GM23338 (cell line): ENCODE measurements at regions not wholly inside any gene's neighbourhood (a gene's known extent, or its start where the extent isn't known, plus 50 kb on each side); places are given as distances from the start of the nearest gene placed in this dataset.

Source experiments
- ATAC-seq: fragments of 200-7000 bp; cut with Tn5 transposase; 3 replicates; pipeline ENCODE4 v1.9.1; 2020
- DNase-seq: peaks from one replicate; pipeline ENCODE4 v3.0.0-alpha.2; 2015; ENCODE audit warnings: low spot score
- H2AFZ ChIP-seq: fragments of 200-600 bp; sonication (generic); 2 replicates; pipeline ENCODE4 v1.8.0; 2016; ENCODE audit warnings: antibody characterized with exemption, mild to moderate bottlenecking, moderate library complexity
- H3F3A ChIP-seq: fragments of 200-600 bp; sonication (generic); replicated peaks from 2 replicates; pipeline ENCODE4 v1.8.0; 2017; ENCODE audit warnings: antibody characterized with exemption, mixed run types, low read depth
- H3K27ac ChIP-seq: fragments of 200-600 bp; sonication (generic); 2 replicates; pipeline ENCODE4 v1.6.1; 2016; ENCODE audit warnings: low read depth
- H3K27me3 ChIP-seq: fragments of 200-600 bp; sonication (generic); 2 replicates; pipeline ENCODE4 v1.8.0; 2016; ENCODE audit warnings: mild to moderate bottlenecking, mixed run types, moderate library complexity; ENCODE audit not compliant: insufficient read depth
- H3K36me3 ChIP-seq: fragments of 200-600 bp; sonication (generic); 2 replicates; pipeline ENCODE4 v1.8.0; 2016; ENCODE audit warnings: mild to moderate bottlenecking; ENCODE audit not compliant: insufficient read depth
- H3K4me1 ChIP-seq: fragments of 200-600 bp; sonication (generic); 2 replicates; pipeline ENCODE4 v1.8.0; 2016; ENCODE audit warnings: mild to moderate bottlenecking, moderate library complexity; ENCODE audit not compliant: insufficient read depth
- H3K4me2 ChIP-seq: fragments of 200-600 bp; sonication (generic); 2 replicates; pipeline ENCODE4 v1.7.1; 2017; ENCODE audit warnings: mixed run types
- H3K4me3 ChIP-seq: fragments of 200-600 bp; sonication (generic); 2 replicates; pipeline ENCODE4 v1.6.1; 2016; ENCODE audit warnings: mixed run types
- H3K79me2 ChIP-seq: fragments of 200-600 bp; sonication (generic); replicated peaks from 2 replicates; pipeline ENCODE4 v1.8.0; 2017; ENCODE audit warnings: mild to moderate bottlenecking; ENCODE audit not compliant: insufficient read depth
- H3K9me2 ChIP-seq: fragments of 200-600 bp; sonication (generic); 2 replicates; pipeline ENCODE4 v1.8.0; 2017; ENCODE audit not compliant: insufficient read depth
- H4K20me1 ChIP-seq: fragments of 200-600 bp; sonication (generic); replicated peaks from 2 replicates; pipeline ENCODE4 v1.8.0; 2017; ENCODE audit warnings: mild to moderate bottlenecking; ENCODE audit not compliant: insufficient read depth
- H3K27ac Mint-ChIP-seq: 2 replicates; pipeline ENCODE4 v1.8.0; 2020; ENCODE audit warnings: inconsistent platforms, mild to moderate bottlenecking, moderate library complexity, mixed read lengths
- H3K27me3 Mint-ChIP-seq: 3 replicates; pipeline ENCODE4 v1.8.0; 2022; ENCODE audit warnings: low read depth, mild to moderate bottlenecking, moderate library complexity, mixed read lengths, inconsistent platforms; ENCODE audit not compliant: insufficient read depth, poor library complexity
- H3K36me3 Mint-ChIP-seq: 3 replicates; pipeline ENCODE4 v1.8.0; 2021; ENCODE audit warnings: low read depth, mild to moderate bottlenecking, inconsistent platforms, moderate library complexity, mixed read lengths
- H3K4me1 Mint-ChIP-seq: 3 replicates; pipeline ENCODE4 v1.8.0; 2020; ENCODE audit warnings: mild to moderate bottlenecking, inconsistent platforms, mixed read lengths
- H3K4me3 Mint-ChIP-seq: 3 replicates; pipeline ENCODE4 v1.8.0; 2021; ENCODE audit warnings: moderate library complexity, mild to moderate bottlenecking, inconsistent platforms, mixed read lengths
- H3K9me3 Mint-ChIP-seq: 3 replicates; pipeline ENCODE4 v1.8.0; 2020; ENCODE audit warnings: moderate library complexity, mild to moderate bottlenecking, inconsistent platforms, mixed read lengths
- CREB1 ChIP-seq: fragments of 250-450 bp; sonication (Bioruptor Pico); IDR thresholded peaks from 2 replicates; pipeline ENCODE4 v1.5.0; 2020; ENCODE audit warnings: low read depth, mild to moderate bottlenecking, moderate library complexity
- CTCF ChIP-seq, 2 experiments: fragments of 200-600 bp in 1 of 2; sonication (generic) in 1 of 2; conservative IDR thresholded peaks; 2 replicates each; pipeline versions ENCODE4 v1.5.1 to v1.6.1; 2016 to 2017; ENCODE audit warnings: antibody characterized with exemption in 2 of 2, low read depth in 2 of 2, mild to moderate bottlenecking in 2 of 2, moderate library complexity in 1 of 2
- EZH2 ChIP-seq: fragments of 200-600 bp; sonication (generic); IDR thresholded peaks from one replicate; pipeline ENCODE4 v1.8.0; 2017; ENCODE audit warnings: antibody characterized with exemption, mild to moderate bottlenecking, low read depth; ENCODE audit not compliant: unreplicated experiment
- EZH2phosphoT487 ChIP-seq: fragments of 200-600 bp; sonication (generic); IDR thresholded peaks from one replicate; pipeline ENCODE4 v1.8.1; 2018; ENCODE audit warnings: antibody characterized with exemption; ENCODE audit not compliant: unreplicated experiment
- JUNB ChIP-seq: IDR thresholded peaks from one replicate; pipeline ENCODE4 v1.6.1; 2016; ENCODE audit warnings: antibody characterized with exemption; ENCODE audit not compliant: unreplicated experiment
- NANOG ChIP-seq: IDR thresholded peaks from 2 replicates; pipeline ENCODE4 v1.6.1; 2016; ENCODE audit warnings: antibody characterized with exemption, borderline replicate concordance
- POLR2AphosphoS5 ChIP-seq: IDR thresholded peaks from 2 replicates; pipeline ENCODE4 v1.6.1; 2016; ENCODE audit warnings: antibody characterized with exemption, low read depth
- REST ChIP-seq: IDR thresholded peaks from one replicate; pipeline ENCODE4 v1.6.1; 2018; ENCODE audit warnings: antibody characterized with exemption; ENCODE audit not compliant: unreplicated experiment
- STAT1 ChIP-seq: IDR thresholded peaks from one replicate; pipeline ENCODE4 v1.6.1; 2016; ENCODE audit warnings: antibody characterized with exemption; ENCODE audit not compliant: unreplicated experiment
- ZNF114 ChIP-seq: fragments of 250-450 bp; sonication (Bioruptor Pico); IDR thresholded peaks from 2 replicates; pipeline ENCODE4 v1.5.0; 2020; ENCODE audit warnings: mild to moderate bottlenecking, moderate library complexity
- ZNF331 ChIP-seq: fragments of 250-450 bp; sonication (Bioruptor Pico); IDR thresholded peaks from 2 replicates; pipeline ENCODE4 v1.5.0; 2020; ENCODE audit warnings: low read depth, mild to moderate bottlenecking, moderate library complexity
- ZNF462 ChIP-seq: fragments of 250-450 bp; sonication (Bioruptor Pico); IDR thresholded peaks from 2 replicates; pipeline ENCODE4 v1.5.0; 2020; ENCODE audit warnings: mild to moderate bottlenecking, moderate library complexity

GRCh38 chr10:78861529-78862327, 207.0 kb upstream of the ZMIZ1 start (continued):
- TF ChIP-seq CTCF (conservative IDR thresholded peaks at IDR 0.05; ENCODE audit: low read depth in 2 of 2) (no peak), EZH2 (no peak), CREB1 (CRISPR knock-in tag) (no peak), STAT1 (no peak), ZNF331 (CRISPR knock-in tag) (no peak)

GRCh38 chr10:78862328-78862640, 206.5 kb upstream of the ZMIZ1 start:
- Histone ChIP-seq H3K36me3 (no peaks in the 10 kb centered on the region), H3K79me2 (no peaks in the 10 kb centered on the region), H2AFZ (no peak overlapping the region), H3K4me2 (no peak overlapping the region), H3K9me2 (no peaks in the 10 kb centered on the region), H3K27me3 (no peaks in the 10 kb centered on the region), H3F3A (no peaks in the 10 kb centered on the region), H3K27ac (no peak overlapping the region), H3K4me3 (no peak overlapping the region), H4K20me1 (no peaks in the 10 kb centered on the region), H3K4me1 (no peaks in the 10 kb centered on the region)
- ATAC-seq, result no peak
- Mint-ChIP-seq H3K27ac (no peak overlapping the region), H3K4me3 (no peak overlapping the region), H3K4me1 (0 out of 3 replicates have a peak, but pooled peaks cover 2% of the 10 kb centered on the region), H3K9me3 (no peaks in the 10 kb centered on the region; the same call in 2 of the 3 replicates), H3K36me3 (no peaks in the 10 kb centered on the region), H3K27me3 (peaks cover 6% of the 10 kb centered on the region)
- DNase-seq, result no peak
- TF ChIP-seq ZNF114 (CRISPR knock-in tag) (no peak), POLR2AphosphoS5 (no peak), NANOG (no peak), EZH2 (no peak), CREB1 (CRISPR knock-in tag) (no peak), REST (no peak), ZNF331 (CRISPR knock-in tag) (no peak), STAT1 (no peak), EZH2phosphoT487 (no peak), JUNB (no peak), ZNF462 (CRISPR knock-in tag) (no peak)
